ENCODE measurements at regions not wholly inside any gene's neighbourhood (a gene's known extent, or its start where the extent isn't known, plus 50 kb on each side); places are given as distances from the start of the nearest gene placed in this dataset.

- Histone ChIP-seq H3K36me3 (no peaks in the 10 kb centered on the region), H3K4me3 (no peak overlapping the region), H3K27me3 (peaks cover 0 to 28% (median 0%) of the 10 kb centered on the region in 4 donors), H3K9me3 (no peaks in the 10 kb centered on the region), H3K4me1 (no peaks in the 10 kb centered on the region), H3K27ac (no peak overlapping the region)
- 71 to 77% methylated on average over 9 of the region's 9 CpGs for WGBS, 2 donors
- intact Hi-C loops (cut with DNase I) = no loop called here
- TF ChIP-seq, protein P1, sequence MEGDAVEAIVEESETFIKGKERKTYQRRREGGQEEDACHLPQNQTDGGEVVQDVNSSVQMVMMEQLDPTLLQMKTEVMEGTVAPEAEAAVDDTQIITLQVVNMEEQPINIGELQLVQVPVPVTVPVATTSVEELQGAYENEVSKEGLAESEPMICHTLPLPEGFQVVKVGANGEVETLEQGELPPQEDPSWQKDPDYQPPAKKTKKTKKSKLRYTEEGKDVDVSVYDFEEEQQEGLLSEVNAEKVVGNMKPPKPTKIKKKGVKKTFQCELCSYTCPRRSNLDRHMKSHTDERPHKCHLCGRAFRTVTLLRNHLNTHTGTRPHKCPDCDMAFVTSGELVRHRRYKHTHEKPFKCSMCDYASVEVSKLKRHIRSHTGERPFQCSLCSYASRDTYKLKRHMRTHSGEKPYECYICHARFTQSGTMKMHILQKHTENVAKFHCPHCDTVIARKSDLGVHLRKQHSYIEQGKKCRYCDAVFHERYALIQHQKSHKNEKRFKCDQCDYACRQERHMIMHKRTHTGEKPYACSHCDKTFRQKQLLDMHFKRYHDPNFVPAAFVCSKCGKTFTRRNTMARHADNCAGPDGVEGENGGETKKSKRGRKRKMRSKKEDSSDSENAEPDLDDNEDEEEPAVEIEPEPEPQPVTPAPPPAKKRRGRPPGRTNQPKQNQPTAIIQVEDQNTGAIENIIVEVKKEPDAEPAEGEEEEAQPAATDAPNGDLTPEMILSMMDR (IDR thresholded peaks at IDR 0.05) = no peak
- no peak for TF ChIP-seq POLR2A (IDR thresholded peaks at IDR 0.05)
- no peak for DNase-seq
Measured at GRCh38 chr10:123480845-123481244, 185.3 kb upstream of the GPR26 start.

DNA sequence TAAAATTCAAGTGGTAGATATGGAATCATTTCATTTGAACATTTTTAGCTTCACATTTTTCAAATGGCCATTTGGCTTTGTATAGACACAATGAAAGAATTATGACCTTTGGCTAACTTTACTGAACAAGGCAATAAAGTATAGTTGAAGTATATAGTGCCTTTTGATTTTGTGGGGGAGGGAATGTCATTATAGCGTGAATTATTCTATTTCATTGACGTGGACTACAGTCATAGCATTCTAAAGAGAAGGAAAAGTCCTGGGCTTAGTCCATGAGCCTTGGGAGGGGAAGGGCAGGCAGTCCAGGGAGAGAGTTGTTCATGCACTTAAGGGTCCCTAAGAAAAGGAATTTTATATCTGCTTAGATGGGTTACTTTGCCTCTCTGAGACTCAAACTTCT is 181.4 kb upstream of the GPR26 start:
- 73 to 76% methylated on average over 2 of the region's 2 CpGs for WGBS, 2 donors

GRCh38 chr10:123485341-123485960 is 180.7 kb upstream of the GPR26 start:
- Histone ChIP-seq H3K27me3 (peaks cover 0 to 63% (median 0%) of the 10 kb centered on the region in 4 donors), H3K27ac (no peak overlapping the region), H3K4me1 (no peaks in the 10 kb centered on the region), H3K4me3 (no peak overlapping the region), H3K36me3 (no peaks in the 10 kb centered on the region), H3K9me3 (no peaks in the 10 kb centered on the region)
- DNase-seq = no peak
- WGBS, 2 donors = 76 to 87% methylated on average over 4 to 7 of the region's 7 CpGs
- no peak for TF ChIP-seq POLR2A (IDR thresholded peaks at IDR 0.05)
- TF ChIP-seq, protein P1 (IDR thresholded peaks at IDR 0.05) = no peak
- intact Hi-C loops (cut with DNase I) = no loop called here

More for the DNA sequence above, 181.4 kb upstream of the GPR26 start:
- no peak overlapping the region for H3K27ac ChIP-seq
- no peaks in the 10 kb centered on the region for H3K4me1 ChIP-seq
- no peak for DNase-seq
- intact Hi-C loops (cut with DNase I) = no loop called here
- H3K27me3 ChIP-seq = peaks cover 0 to 57% (median 0%) of the 10 kb centered on the region in 4 donors
- H3K4me3 ChIP-seq = no peak overlapping the region
- H3K9me3 ChIP-seq = no peaks in the 10 kb centered on the region
- H3K36me3 ChIP-seq = no peaks in the 10 kb centered on the region
- TF ChIP-seq POLR2A (IDR thresholded peaks at IDR 0.05) = no peak

GRCh38 chr10:123488436-123488835 is 177.7 kb upstream of the GPR26 start:
- WGBS, 2 donors = 77 to 79% methylated on average over 4 of the region's 4 CpGs
- intact Hi-C loops (cut with DNase I) = no loop called here
- no peaks in the 10 kb centered on the region for H3K4me1 ChIP-seq
- H3K9me3 ChIP-seq = no peaks in the 10 kb centered on the region
- DNase-seq = no peak
- H3K27ac ChIP-seq = no peak overlapping the region
- no peaks in the 10 kb centered on the region for H3K36me3 ChIP-seq
- TF ChIP-seq, protein P1 (IDR thresholded peaks at IDR 0.05) = no peak
- no peak for TF ChIP-seq POLR2A (IDR thresholded peaks at IDR 0.05)
- H3K4me3 ChIP-seq = no peak overlapping the region
- peaks cover 0 to 79% (median 0%) of the 10 kb centered on the region in 4 donors for H3K27me3 ChIP-seq

GRCh38 chr10:123491364-123491763 is 174.8 kb upstream of the GPR26 start:
- no peaks in the 10 kb centered on the region for H3K9me3 ChIP-seq
- 48 to 67% methylated on average over 4 to 6 of the region's 6 CpGs for WGBS, 2 donors
- peaks cover 0 to 77% (median 0%) of the 10 kb centered on the region in 4 donors for H3K27me3 ChIP-seq
- DNase-seq = no peak
- H3K4me1 ChIP-seq = no peaks in the 10 kb centered on the region
- intact Hi-C loops (cut with DNase I) = no loop called here
- H3K36me3 ChIP-seq = no peaks in the 10 kb centered on the region
- no peak for TF ChIP-seq POLR2A (IDR thresholded peaks at IDR 0.05)
- TF ChIP-seq, protein P1 (IDR thresholded peaks at IDR 0.05) = no peak
- no peak overlapping the region for H3K4me3 ChIP-seq
- H3K27ac ChIP-seq = no peak overlapping the region

GRCh38 chr10:123492016-123492415 is 174.1 kb upstream of the GPR26 start:
- Histone ChIP-seq H3K9me3 (no peaks in the 10 kb centered on the region), H3K36me3 (no peaks in the 10 kb centered on the region), H3K27ac (no peak overlapping the region), H3K4me1 (no peaks in the 10 kb centered on the region), H3K27me3 (peaks cover 0 to 70% (median 0%) of the 10 kb centered on the region in 4 donors), H3K4me3 (no peak overlapping the region)
- TF ChIP-seq, protein P1 (IDR thresholded peaks at IDR 0.05) = no peak
- no peak for TF ChIP-seq POLR2A (IDR thresholded peaks at IDR 0.05)
- WGBS, 2 donors = 24 to 47% methylated on average over 12 of the region's 14 CpGs
- intact Hi-C loops (cut with DNase I) = no loop called here
- no peak for DNase-seq

Measured in esophagus squamous epithelium (tissue), 5 donors.